ENCODE measurements at regions not wholly inside any gene's neighbourhood (a gene's known extent, or its start where the extent isn't known, plus 50 kb on each side); places are given as distances from the start of the nearest gene placed in this dataset.

DNA sequence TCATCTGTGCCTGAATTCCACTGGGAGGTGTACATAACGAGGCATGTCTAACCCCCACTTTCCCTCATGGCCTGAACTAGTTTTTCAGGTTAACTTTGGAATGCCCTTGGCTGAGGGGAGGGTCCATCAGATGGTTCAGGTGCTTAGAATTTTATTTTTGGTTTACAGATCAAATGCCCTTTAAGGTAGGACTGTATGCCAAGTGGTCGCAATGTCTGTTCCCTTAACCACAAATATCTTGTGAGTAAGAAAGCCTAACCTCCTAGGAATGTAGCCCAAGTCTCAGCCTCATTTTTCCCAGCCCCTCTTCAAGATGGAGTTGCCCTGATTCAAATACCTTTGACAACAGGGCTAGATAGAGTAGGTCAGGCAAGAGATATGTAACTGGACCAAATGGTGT lies 78.4 kb downstream of the RNASET2 start:
- no peak for DNase-seq (ENCODE audit: extremely low read depth in 1 of 11, low read depth in 9 of 11, low spot score in 4 of 11)

- no peak for DNase-seq (ENCODE audit: extremely low read depth in 1 of 11, low read depth in 9 of 11, low spot score in 4 of 11)
These were observed 79.0 kb downstream of the RNASET2 start for GRCh38 chr6:166877349-166877748.

GRCh38 chr6:166872531-166873009 lies 83.8 kb downstream of the RNASET2 start:
- DNase-seq (ENCODE audit: extremely low read depth in 1 of 11, low read depth in 9 of 11, low spot score in 4 of 11), result peak in 1 of 11 donors; percentile 4

GRCh38 chr6:166870602-166871208 lies 85.6 kb downstream of the RNASET2 start:
- DNase-seq (ENCODE audit: extremely low read depth in 1 of 11, low read depth in 9 of 11, low spot score in 4 of 11), result no peak

- no peak for DNase-seq (ENCODE audit: extremely low read depth in 1 of 11, low read depth in 9 of 11, low spot score in 4 of 11)
These were observed 89.3 kb downstream of the RNASET2 start for GRCh38 chr6:166866839-166867637.

DNA sequence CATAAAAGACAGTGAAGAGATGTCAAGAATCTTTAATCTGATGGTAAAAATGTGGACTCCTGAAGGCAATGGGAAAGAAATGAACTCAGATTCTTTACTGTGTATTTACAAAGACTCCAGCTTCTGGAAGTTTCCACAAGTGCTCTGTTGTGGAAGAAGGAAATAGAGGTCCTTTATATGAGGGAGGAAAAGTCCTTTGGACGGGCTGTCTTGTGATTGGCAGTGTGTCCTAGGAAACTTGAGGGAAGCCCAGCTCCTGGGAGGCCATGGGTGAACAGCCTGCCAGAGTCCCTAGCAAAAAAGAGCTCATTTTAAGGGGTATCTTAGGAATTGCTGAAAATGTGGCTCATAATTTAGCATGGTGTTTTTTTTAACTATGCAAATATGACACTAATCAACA lies 92.0 kb downstream of the RNASET2 start:
- no peak for DNase-seq (ENCODE audit: extremely low read depth in 1 of 11, low read depth in 9 of 11, low spot score in 4 of 11)

- peak in 2 of 11 donors; percentile 2 to 4 for DNase-seq (ENCODE audit: extremely low read depth in 1 of 11, low read depth in 9 of 11, low spot score in 4 of 11)
These were observed 93.3 kb downstream of the RNASET2 start for GRCh38 chr6:166862978-166863530.

DNA sequence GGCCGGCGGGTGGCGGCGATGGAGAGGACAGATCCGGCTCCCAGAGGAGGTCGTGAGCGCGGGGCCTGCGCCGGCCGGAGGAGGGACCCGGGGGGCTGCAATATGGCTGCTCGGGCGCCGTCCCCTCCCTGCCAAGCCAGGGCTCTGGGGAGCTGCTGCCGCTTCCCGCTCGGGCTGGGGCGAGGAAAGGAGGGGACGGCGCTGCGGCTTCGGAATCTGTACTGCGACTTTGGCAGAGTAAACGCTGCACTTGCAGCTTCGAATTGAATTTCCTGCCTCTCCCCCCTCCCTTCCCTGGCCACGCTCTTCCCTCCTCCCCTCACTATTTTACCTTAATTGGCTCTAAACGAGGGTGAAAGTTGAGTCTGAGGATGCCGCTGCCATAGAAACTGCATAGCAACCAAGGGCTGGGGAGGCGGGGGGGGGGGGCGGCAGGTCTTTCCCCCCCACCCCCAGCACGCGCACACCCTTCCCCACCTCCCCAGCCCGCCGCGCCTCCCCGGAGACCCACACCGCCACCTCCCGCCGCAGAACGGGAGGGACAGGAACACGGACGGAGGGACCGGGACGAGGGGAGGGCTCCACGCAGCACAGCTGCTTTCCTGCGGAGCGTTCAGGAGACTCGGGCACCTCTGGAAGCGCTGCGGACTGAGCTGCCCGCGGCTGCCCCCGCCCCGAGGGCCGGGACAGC lies 93.9 kb downstream of the RNASET2 start:
- DNase-seq (ENCODE audit: extremely low read depth in 1 of 11, low read depth in 9 of 11, low spot score in 4 of 11), result peak in 9 of 11 donors; percentile 15 to 38 (median 20)

DNA sequence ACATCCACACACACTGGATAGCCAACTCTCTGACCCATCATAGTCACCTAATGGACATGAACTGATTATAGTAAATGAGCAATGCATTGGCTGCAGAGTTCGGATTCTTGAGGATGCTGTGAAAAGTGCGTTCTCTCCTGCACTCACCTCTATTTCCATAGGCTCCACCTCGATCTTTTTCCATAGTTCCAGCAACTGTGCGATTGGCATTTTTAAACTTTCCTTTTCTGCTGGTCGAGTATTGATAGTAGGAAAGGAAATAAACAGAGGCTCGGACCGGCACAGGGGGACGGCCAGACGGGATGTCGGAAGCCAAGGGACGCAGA lies 94.4 kb downstream of the RNASET2 start:
- DNase-seq (ENCODE audit: extremely low read depth in 1 of 11, low read depth in 9 of 11, low spot score in 4 of 11), result peak in 1 of 11 donors; percentile 12

DNA sequence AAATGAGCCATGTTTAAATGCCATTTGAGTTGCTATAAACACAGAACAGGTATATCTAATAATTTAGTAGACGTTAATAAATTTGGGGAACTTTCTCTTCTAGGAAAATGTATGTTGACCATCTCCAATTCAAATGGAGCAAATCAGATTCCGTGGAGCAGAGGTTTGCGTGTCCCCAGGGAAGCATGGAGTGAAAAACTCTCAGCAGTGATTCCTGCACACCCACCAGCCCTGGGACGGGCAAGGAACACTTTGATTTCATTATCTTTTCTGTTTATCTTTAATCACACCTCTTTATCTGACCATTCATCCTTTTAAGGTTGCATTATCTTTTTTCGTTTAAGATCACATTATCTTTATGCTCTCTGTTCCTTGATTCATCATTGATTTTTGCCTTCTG lies 95.0 kb downstream of the RNASET2 start:
- DNase-seq (ENCODE audit: extremely low read depth in 1 of 11, low read depth in 9 of 11, low spot score in 4 of 11), result no peak

- no peak for DNase-seq (ENCODE audit: extremely low read depth in 1 of 11, low read depth in 9 of 11, low spot score in 4 of 11)
These were observed 96.0 kb downstream of the RNASET2 start for GRCh38 chr6:166860392-166860791.

GRCh38 chr6:166855416-166855815 lies 100.9 kb downstream of the RNASET2 start:
- no peak for DNase-seq (ENCODE audit: extremely low read depth in 1 of 11, low read depth in 9 of 11, low spot score in 4 of 11)

GRCh38 chr6:166853371-166854325 lies 102.7 kb downstream of the RNASET2 start:
- DNase-seq (ENCODE audit: extremely low read depth in 1 of 11, low read depth in 9 of 11, low spot score in 4 of 11), result no peak

DNA sequence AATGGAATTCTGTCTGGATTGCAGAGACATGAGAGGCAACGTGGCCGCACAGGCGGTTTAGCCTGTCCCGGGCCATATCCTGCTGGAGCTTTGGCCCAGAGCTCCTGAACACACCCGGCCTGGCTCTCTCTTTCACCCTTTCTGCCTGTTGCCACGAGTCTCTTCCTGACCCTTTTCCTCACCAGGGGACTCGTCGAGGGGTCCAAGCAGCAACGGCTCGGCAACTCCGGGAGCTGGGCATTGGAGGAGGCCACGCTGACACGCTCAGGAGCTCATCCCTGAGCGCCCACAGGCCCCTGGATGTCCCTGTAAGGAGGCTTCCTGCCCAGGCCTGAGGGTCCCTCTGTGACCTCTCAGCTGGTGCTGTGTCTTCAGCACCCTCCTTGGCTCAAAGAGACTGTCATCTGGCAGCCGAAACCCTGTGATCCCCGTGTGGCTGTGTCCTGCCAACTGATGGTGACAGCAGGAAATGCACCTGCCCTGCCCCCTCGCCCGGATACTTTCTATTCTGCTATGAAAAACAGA lies 103.8 kb downstream of the RNASET2 start:
- no peak for DNase-seq (ENCODE audit: extremely low read depth in 1 of 11, low read depth in 9 of 11, low spot score in 4 of 11)

- no peak for DNase-seq (ENCODE audit: extremely low read depth in 1 of 11, low read depth in 9 of 11, low spot score in 4 of 11)
These were observed 104.4 kb downstream of the RNASET2 start for GRCh38 chr6:166851911-166852310.

GRCh38 chr6:166851426-166851825 lies 104.9 kb downstream of the RNASET2 start:
- DNase-seq (ENCODE audit: extremely low read depth in 1 of 11, low read depth in 9 of 11, low spot score in 4 of 11), result no peak

DNA sequence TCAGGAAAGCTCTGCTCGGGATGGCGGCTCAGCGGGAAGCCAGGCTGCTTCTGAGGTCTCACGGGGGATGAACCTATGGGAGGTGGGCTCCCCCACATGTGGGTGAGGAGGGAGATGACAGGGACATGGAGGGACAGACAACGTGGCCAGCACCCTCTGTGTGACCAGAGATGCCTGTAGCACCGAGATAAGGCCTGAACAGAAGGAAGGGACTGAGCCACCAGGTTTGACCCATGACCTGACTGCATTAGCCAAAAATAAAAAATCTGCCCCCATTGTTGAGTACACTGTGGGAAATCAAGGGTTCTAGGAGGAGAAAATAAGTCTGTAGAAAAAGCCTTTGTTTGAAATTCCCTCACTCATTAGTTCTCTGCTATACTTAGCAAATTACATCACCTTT lies 105.7 kb downstream of the RNASET2 start:
- DNase-seq (ENCODE audit: extremely low read depth in 1 of 11, low read depth in 9 of 11, low spot score in 4 of 11), result no peak

- no peak for DNase-seq (ENCODE audit: extremely low read depth in 1 of 11, low read depth in 9 of 11, low spot score in 4 of 11)
These were observed 106.6 kb downstream of the RNASET2 start for GRCh38 chr6:166849749-166850183.

Measured in renal cortex interstitium (tissue), 11 donors.